ENCODE measurements at regions not wholly inside any gene's neighbourhood (a gene's known extent, or its start where the extent isn't known, plus 50 kb on each side); places are given as distances from the start of the nearest gene placed in this dataset.
"Not testable (repeated sequence)": the region's sequence is repeated elsewhere in the genome, so short reads cannot be mapped to it uniquely, and the experiment has no call there.

GRCh38 chr1:219560856-219561255, 52.0 kb downstream of the ZC3H11B start:
- no peak for DNase-seq

GRCh38 chr1:219559899-219560298, 53.0 kb downstream of the ZC3H11B start:
- no peak for DNase-seq

- DNase-seq: peak; percentile 80
Measured at GRCh38 chr1:219555806-219556205, 57.1 kb downstream of the ZC3H11B start.

- DNase-seq: peak; percentile 70
Measured at GRCh38 chr1:219555031-219555692, 57.7 kb downstream of the ZC3H11B start.

GRCh38 chr1:219553934-219554502, 58.9 kb downstream of the ZC3H11B start:
- DNase-seq: no peak

GRCh38 chr1:219550201-219550600, 62.7 kb downstream of the ZC3H11B start:
- no peak for DNase-seq

- DNase-seq: peak; percentile 58
Measured at GRCh38 chr1:219549215-219549614, 63.7 kb downstream of the ZC3H11B start.

GRCh38 chr1:219548386-219548785, 64.5 kb downstream of the ZC3H11B start:
- DNase-seq: no peak

GRCh38 chr1:219545756-219546155, 67.1 kb downstream of the ZC3H11B start:
- not testable (repeated sequence) for DNase-seq

GRCh38 chr1:219544163-219544846, 68.6 kb downstream of the ZC3H11B start:
- no peak for DNase-seq

- DNase-seq: peak; percentile 84
Measured at GRCh38 chr1:219542828-219543518, 69.9 kb downstream of the ZC3H11B start.

- peak; percentile 33 for DNase-seq
Measured at GRCh38 chr1:219541946-219542345, 71.0 kb downstream of the ZC3H11B start.

GRCh38 chr1:219539645-219540254, 73.2 kb downstream of the ZC3H11B start:
- no peak for DNase-seq

GRCh38 chr1:219538886-219539285, 74.0 kb downstream of the ZC3H11B start:
- DNase-seq: no peak

- DNase-seq: no peak
Measured at GRCh38 chr1:219537223-219537631, 75.7 kb downstream of the ZC3H11B start.

GRCh38 chr1:219536038-219536437, 76.9 kb downstream of the ZC3H11B start:
- DNase-seq: no peak

GRCh38 chr1:219534991-219535390, 77.9 kb downstream of the ZC3H11B start:
- DNase-seq: peak; percentile 75

- peak; percentile 92 for DNase-seq
Measured at GRCh38 chr1:219533280-219533679, 79.6 kb downstream of the ZC3H11B start.

- no peak for DNase-seq
Measured at GRCh38 chr1:219529116-219529515, 83.8 kb downstream of the ZC3H11B start.

- DNase-seq: no peak
Measured at GRCh38 chr1:219528633-219529032, 84.3 kb downstream of the ZC3H11B start.

- no peak for DNase-seq
Measured at GRCh38 chr1:219527994-219528393, 84.9 kb downstream of the ZC3H11B start.

- DNase-seq: no peak
Measured at GRCh38 chr1:219526074-219526473, 86.8 kb downstream of the ZC3H11B start.

GRCh38 chr1:219523411-219523810, 89.5 kb downstream of the ZC3H11B start:
- no peak for DNase-seq

Measured in fibroblast of upper back skin (primary cell).